Left colon (tissue), 2 donors: ENCODE measurements at regions not wholly inside any gene's neighbourhood (a gene's known extent, or its start where the extent isn't known, plus 50 kb on each side); places are given as distances from the start of the nearest gene placed in this dataset.

Experiments
- ATAC-seq: fragments of 200-7000 bp; cut with Tn5 transposase; one replicate; pipeline ENCODE4 v1.9.1; 2020; ENCODE audit warnings: mild to moderate bottlenecking, moderate library complexity
- DNase-seq, 2 donors: peaks; one replicate each; pipeline ENCODE4 v3.0.0-alpha.2; 2020
- intact Hi-C, 2 donors: fragments of 100-400 bp; cut with DNase I in 1 of 2; cut with micrococcal nuclease in 1 of 2; formaldehyde crosslinking; loops; one replicate each; pipeline versions ENCODE4 v1.11.2 to v1.14.0; 2022; cut with DNase I, micrococcal nuclease
- donor health status: DM: no; HTN: no; CAD: no.
- donor health status: DM: yes; HTN: yes; CAD: no.

DNA sequence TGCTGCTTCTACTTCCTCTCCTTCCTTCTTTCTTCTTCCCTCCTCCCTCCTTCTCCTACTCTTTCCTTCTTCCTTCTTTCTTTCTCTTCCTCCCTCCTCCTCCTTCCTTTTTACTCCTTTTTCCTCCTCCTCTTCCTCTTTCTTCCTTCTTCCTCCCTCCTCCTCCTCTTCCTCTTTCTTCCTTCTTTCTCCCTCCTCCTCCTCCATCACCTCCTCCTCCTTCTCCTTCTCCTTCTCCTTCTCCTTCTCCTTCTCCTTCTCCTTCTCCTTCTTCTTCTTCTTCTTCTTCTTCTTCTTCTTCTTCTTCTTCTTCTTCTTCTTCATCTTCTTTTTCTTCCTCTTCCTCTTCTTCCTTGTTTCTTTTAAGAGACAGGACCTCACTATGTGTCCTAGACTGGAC is 224.0 kb downstream of the NR2F2 start:
- intact Hi-C loops, result no loop called here
- DNase-seq, result no peak
- ATAC-seq, result no peak

DNA sequence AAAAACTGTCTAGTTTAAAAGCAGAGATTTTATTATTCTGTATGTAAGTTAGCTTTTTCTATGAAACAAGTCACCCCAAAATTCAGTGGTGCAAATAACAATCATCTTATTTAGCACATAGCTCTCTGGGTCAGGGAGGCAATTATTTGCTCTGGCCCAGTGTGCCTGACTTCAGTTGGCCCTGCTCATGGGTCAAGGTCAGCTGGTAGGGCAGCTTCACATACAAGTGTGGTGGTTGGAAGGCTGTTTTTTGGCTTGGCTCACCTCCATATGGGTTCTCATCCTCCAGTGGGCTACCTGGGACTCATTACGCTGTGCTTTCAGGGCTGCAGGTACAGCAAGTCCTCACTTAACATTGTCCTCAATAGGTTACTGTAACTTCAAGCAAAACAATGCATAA is 228.6 kb downstream of the NR2F2 start:
- DNase-seq (no peak), ATAC-seq (no peak)
- intact Hi-C loops, result no loop called here

- no peak for DNase-seq
- no peak for ATAC-seq
- intact Hi-C loops, result no loop called here
Measured at GRCh38 chr15:96559631-96560030, 229.1 kb downstream of the NR2F2 start.

GRCh38 chr15:96560246-96560895 is 229.9 kb downstream of the NR2F2 start:
- intact Hi-C loops, result no loop called here
- no peak for DNase-seq
- ATAC-seq, result no peak

- DNase-seq (no peak), ATAC-seq (no peak)
- intact Hi-C loops, result no loop called here
Measured at GRCh38 chr15:96561593-96561992, 231.1 kb downstream of the NR2F2 start.

- DNase-seq (no peak), ATAC-seq (no peak)
- intact Hi-C loops, result no loop called here
Measured at GRCh38 chr15:96564546-96564945, 234.0 kb downstream of the NR2F2 start.

DNA sequence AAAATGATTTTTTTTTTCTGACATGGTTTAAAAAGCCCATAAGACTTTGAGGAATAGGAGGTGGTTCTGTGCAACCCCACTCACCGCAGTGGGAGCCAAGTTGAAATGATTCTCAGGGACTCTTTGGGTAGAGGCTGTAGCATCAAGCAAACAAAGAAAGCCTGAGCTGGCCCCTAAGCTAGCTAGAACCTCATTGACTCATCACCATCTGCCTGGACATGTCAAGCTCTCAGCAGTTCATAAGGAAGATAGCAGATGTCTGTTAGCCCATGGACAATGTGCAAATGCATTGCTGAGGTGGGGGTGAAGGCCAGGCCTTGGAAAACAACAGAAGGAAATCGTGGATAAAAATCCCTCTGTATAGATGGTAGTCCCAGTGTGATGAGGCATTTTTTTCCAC is 234.8 kb downstream of the NR2F2 start:
- intact Hi-C loops, result no loop called here
- ATAC-seq, result no peak
- no peak for DNase-seq

DNA sequence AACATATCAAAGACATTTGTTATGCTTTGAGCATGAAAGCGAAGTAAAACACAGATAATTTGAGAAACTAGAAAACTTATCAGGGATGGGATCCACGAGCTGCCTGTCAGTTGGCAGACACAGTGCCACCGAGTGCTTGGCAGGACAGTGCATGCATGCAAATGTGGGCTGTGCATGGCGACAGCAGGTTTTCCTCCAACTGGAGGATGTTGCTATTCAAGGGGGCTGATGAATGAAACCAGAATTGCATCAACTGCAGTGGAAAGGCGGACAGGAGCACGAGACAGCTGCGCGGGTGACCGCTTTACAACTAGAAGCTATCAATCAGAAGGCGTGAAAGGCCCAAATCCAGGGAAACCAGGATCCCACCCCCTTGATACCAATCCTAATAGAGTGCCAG is 244.3 kb downstream of the NR2F2 start:
- intact Hi-C loops, result no loop called here
- no peak for ATAC-seq
- no peak for DNase-seq

- ATAC-seq (no peak), DNase-seq (no peak)
- intact Hi-C loops, result no loop called here
Measured at GRCh38 chr15:96576596-96576995, 246.1 kb downstream of the NR2F2 start.

GRCh38 chr15:96578393-96578792 is 247.9 kb downstream of the NR2F2 start:
- ATAC-seq (no peak), DNase-seq (no peak)
- intact Hi-C loops, result no loop called here

DNA sequence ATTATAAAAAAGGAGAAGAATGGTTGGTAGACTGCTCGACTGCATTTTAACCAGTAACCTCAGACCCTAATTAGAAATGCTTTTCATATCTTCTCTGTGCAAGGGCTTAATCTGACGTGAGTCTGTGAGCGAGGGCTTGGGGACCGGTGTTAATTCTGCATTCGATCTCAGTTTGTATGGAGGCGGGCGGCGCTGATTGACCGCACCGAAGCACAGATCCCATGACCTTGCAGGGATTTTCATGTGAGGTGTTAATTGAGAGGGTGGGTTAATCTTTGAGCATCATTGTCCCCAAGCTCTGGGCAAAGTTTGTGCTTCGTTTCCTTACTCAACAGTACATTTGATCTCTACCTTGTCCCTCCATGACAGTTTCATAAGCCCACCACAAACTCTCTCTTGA is 250.9 kb downstream of the NR2F2 start:
- no peak for DNase-seq
- intact Hi-C loops, result no loop called here
- no peak for ATAC-seq

DNA sequence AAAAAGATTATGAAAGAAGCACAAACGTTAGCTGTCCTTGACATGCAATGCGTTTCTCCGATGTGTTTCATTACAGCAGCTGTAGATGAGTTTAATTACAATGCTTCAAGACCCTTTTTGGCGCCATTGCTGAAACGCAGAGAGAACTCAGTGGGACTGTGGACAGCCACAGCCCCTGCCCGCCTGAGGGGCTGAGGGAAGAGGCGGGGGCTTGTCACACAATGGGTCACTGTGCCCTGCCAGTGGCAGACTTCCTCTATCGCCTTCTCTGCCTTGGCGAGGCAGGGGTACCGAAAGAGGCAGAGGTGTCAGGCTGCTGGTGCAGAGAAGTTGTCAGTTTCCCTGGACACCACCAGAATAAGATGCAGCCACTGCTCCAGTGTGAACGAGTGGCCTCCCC is 252.0 kb downstream of the NR2F2 start:
- no peak for DNase-seq
- no peak for ATAC-seq
- intact Hi-C loops, result no loop called here

- intact Hi-C loops, result no loop called here
- DNase-seq, result no peak
- no peak for ATAC-seq
Measured at GRCh38 chr15:96583671-96584070, 253.2 kb downstream of the NR2F2 start.

DNA sequence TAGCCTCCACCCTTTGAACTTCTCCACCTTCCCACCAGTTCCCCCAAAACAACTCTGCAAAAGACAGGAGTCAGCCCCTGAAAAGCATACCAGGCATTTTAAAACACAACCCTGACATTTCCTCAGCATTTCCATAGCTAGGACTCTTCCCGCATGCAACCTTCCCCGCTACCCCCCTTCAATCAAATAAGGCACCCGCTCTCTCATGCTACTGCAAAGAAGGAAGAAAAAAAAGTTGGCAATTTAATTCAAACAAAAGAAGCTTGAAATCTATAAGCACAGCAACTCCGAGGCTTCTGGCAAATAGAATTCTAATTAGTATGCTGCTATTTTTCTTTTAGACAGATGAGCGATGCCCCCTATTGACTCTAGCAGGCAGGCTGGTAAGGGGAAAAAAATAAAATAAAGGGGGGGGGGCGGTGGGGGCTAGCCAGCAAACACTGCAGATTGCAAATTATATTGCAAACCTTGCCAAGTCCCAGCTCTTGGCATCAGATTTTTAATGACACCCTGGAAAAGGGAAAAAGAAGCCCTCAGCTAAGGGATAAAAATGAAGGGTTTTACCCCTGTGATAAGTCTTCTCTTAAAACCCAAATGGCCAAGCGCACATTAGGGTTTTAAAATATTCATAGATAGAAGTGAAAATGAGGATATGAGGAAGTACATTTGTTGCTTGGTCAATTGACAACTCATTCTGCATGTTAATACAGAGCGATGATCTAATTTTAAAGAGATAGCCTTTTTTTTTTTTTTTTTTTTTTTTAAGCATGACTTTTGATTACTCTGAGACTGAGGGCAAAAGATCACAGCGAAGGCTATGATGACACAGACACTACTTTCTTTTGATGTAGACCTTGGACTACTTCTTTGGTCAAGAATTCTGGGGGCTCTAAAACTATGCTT is 255.2 kb downstream of the NR2F2 start:
- DNase-seq, result no peak
- ATAC-seq, result no peak
- intact Hi-C loops, result no loop called here

- ATAC-seq, result no peak
- no peak for DNase-seq
- intact Hi-C loops, result no loop called here
Measured at GRCh38 chr15:96586901-96587300, 256.4 kb downstream of the NR2F2 start.

GRCh38 chr15:96589864-96590263 is 259.4 kb downstream of the NR2F2 start:
- ATAC-seq (no peak), DNase-seq (no peak)
- intact Hi-C loops, result no loop called here

- intact Hi-C loops, result no loop called here
- ATAC-seq (no peak), DNase-seq (no peak)
Measured at GRCh38 chr15:96593735-96594134, 263.2 kb downstream of the NR2F2 start.

DNA sequence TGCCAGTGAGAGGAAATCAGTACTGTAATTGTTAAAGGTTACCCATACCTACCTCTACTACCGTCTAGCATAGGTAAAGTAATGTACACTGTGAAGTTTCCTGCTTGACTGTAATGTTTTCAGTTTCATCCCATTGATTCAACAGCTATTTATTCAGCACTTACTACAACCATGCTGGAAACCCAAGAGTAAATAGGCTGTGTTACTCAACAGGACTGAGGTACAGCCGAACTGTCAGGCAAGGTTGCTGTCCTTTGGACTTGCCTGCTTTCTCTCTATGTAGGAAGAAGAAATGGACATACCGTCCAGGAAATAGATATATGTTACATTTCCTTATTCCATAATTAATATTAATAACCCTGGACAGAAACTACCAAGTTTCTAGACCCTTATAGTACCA is 265.5 kb downstream of the NR2F2 start:
- intact Hi-C loops, result no loop called here
- DNase-seq, result no peak
- ATAC-seq, result no peak

DNA sequence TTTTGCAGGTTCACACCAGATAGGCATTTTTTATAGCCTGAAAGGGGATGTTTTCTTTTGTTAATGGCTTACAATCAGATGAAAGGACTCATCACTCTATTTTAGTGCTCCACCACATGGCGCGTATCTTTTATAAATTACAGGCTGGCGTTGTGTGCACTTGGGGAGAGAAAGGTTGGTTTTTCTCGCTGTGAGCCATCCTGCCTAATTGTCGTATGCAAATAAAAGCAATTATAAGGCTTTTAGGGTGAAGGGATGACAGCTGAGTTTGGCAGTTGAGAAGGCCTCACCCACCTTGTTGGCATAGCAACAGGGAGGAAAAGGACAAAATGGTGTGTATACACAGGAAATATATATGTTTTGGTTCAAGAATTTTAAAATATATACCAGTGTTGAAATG is 268.0 kb downstream of the NR2F2 start:
- DNase-seq (no peak), ATAC-seq (no peak)
- intact Hi-C loops, result no loop called here

DNA sequence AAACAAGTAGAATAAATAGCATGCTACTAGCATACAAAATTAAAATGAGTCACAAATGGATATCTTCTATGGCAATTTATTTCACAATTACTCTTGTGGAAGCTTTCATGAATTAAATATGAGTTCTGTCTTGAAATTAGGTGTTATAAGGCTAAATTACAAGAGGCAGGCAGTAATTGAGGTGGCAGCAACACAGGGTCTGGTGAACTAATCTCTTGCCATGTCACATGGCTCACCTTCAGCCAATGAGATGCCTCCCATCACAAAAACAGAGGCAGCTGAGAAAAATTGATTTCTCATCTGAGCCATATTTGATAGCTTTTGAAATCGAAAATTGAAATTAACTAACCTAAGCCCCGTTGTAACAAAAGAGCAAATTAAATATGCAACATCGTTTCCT is 268.8 kb downstream of the NR2F2 start:
- ATAC-seq (no peak), DNase-seq (no peak)
- intact Hi-C loops, result no loop called here

DNA sequence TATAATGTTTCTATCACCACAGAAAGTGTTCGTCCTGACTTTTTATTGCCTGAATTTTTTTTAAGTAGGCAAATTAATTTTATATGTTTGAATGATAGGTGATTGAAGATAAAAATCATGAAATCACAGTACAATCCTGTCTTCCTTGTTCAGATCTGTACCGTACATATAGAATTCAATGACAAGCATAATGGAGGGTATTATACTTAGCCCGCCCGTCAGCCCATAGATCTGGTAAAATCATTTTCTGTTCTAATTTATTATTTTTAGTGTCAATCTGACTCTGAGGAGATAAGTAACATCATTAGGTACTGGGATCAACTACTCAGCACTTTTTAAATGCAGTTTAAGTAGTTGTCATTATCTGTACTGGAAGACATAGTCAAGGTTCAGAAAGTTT is 269.9 kb downstream of the NR2F2 start:
- intact Hi-C loops, result no loop called here

More for the DNA sequence above, 269.9 kb downstream of the NR2F2 start:
- DNase-seq, result no peak
- ATAC-seq, result no peak
